Stimulated activated naive CD4-positive, alpha-beta T cell (primary cell): ENCODE measurements at regions not wholly inside any gene's neighbourhood (a gene's known extent, or its start where the extent isn't known, plus 50 kb on each side); places are given as distances from the start of the nearest gene placed in this dataset.

Experiments used
- DNase-seq, 6 experiments: peaks; one replicate each; lab custom pipeline; 2025; lab: John Stamatoyannopoulos, UW

- DNase-seq, result no peak
Measured at GRCh38 chr16:86060381-86061317, 161.7 kb downstream of the IRF8 start.

GRCh38 chr16:86061318-86061695 is 162.3 kb downstream of the IRF8 start:
- DNase-seq, result no peak

- no peak for DNase-seq
Measured at GRCh38 chr16:86061721-86062120, 162.8 kb downstream of the IRF8 start.

GRCh38 chr16:86062271-86062965 is 163.5 kb downstream of the IRF8 start:
- DNase-seq, result no peak

- no peak for DNase-seq
Measured at GRCh38 chr16:86063760-86064405, 164.9 kb downstream of the IRF8 start.

GRCh38 chr16:86064431-86065250 is 165.7 kb downstream of the IRF8 start:
- no peak for DNase-seq

- no peak for DNase-seq
Measured at GRCh38 chr16:86065711-86066110, 166.7 kb downstream of the IRF8 start.

GRCh38 chr16:86066811-86067210 is 167.8 kb downstream of the IRF8 start:
- DNase-seq, result no peak

- DNase-seq, result no peak
Measured at GRCh38 chr16:86067516-86067915, 168.6 kb downstream of the IRF8 start.

GRCh38 chr16:86067936-86068335 is 169.0 kb downstream of the IRF8 start:
- DNase-seq, result no peak

- no peak for DNase-seq
Measured at GRCh38 chr16:86068722-86069121, 169.8 kb downstream of the IRF8 start.

- DNase-seq, result no peak
Measured at GRCh38 chr16:86069736-86070298, 170.9 kb downstream of the IRF8 start.

- DNase-seq, result no peak
Measured at GRCh38 chr16:86070484-86070883, 171.5 kb downstream of the IRF8 start.

GRCh38 chr16:86070971-86071370 is 172.0 kb downstream of the IRF8 start:
- DNase-seq, result no peak

- no peak for DNase-seq
Measured at GRCh38 chr16:86071611-86072240, 172.8 kb downstream of the IRF8 start.

- peak in 1 of 6 experiments; percentile 2 for DNase-seq
Measured at GRCh38 chr16:86072328-86073102, 173.6 kb downstream of the IRF8 start.

GRCh38 chr16:86073103-86073625 is 174.2 kb downstream of the IRF8 start:
- DNase-seq, result no peak

- no peak for DNase-seq
Measured at GRCh38 chr16:86073763-86074493, 175.0 kb downstream of the IRF8 start.
